HG03558 (cell line): ENCODE measurements at regions not wholly inside any gene's neighbourhood (a gene's known extent, or its start where the extent isn't known, plus 50 kb on each side); places are given as distances from the start of the nearest gene placed in this dataset.
"Not testable (repeated sequence)": the region's sequence is repeated elsewhere in the genome, so short reads cannot be mapped to it uniquely, and the experiment has no call there.

Source experiments
- ATAC-seq: cut with Tn5 transposase; IDR thresholded peaks from one replicate; pipeline ENCODE4 v1.9.1; 2021; ENCODE audit warnings: moderate number of reproducible peaks; ENCODE audit not compliant: unreplicated experiment; ENCODE audit errors: extremely low read depth

GRCh38 chr1:96865731-96866685 lies 144.4 kb downstream of the PTBP2 start:
- ATAC-seq: no peak

GRCh38 chr1:96872757-96873156 lies 151.2 kb downstream of the PTBP2 start:
- ATAC-seq: no peak

- no peak for ATAC-seq
These were observed 157.1 kb downstream of the PTBP2 start for GRCh38 chr1:96878640-96879039.

- ATAC-seq: no peak
These were observed 159.0 kb downstream of the PTBP2 start for GRCh38 chr1:96880626-96881025.

- ATAC-seq: no peak
These were observed 160.5 kb downstream of the PTBP2 start for GRCh38 chr1:96882096-96882495.

GRCh38 chr1:96886474-96886873 lies 164.9 kb downstream of the PTBP2 start:
- ATAC-seq: no peak

GRCh38 chr1:96887501-96887900 lies 165.9 kb downstream of the PTBP2 start:
- ATAC-seq: no peak

- ATAC-seq: no peak
These were observed 180.3 kb downstream of the PTBP2 start for GRCh38 chr1:96901783-96902363.

- ATAC-seq: no peak
These were observed 190.7 kb downstream of the PTBP2 start for GRCh38 chr1:96912248-96912647.

- not testable (repeated sequence) for ATAC-seq
These were observed 194.1 kb downstream of the PTBP2 start for GRCh38 chr1:96915701-96916100.

GRCh38 chr1:96918406-96918805 lies 196.8 kb downstream of the PTBP2 start:
- no peak for ATAC-seq

- no peak for ATAC-seq
These were observed 200.6 kb downstream of the PTBP2 start for GRCh38 chr1:96922181-96922580.

- ATAC-seq: no peak
These were observed 202.2 kb downstream of the PTBP2 start for GRCh38 chr1:96923753-96924152.

- no peak for ATAC-seq
These were observed 204.6 kb downstream of the PTBP2 start for GRCh38 chr1:96926176-96926575.

GRCh38 chr1:96927125-96927524 lies 205.5 kb downstream of the PTBP2 start:
- ATAC-seq: no peak

- ATAC-seq: no peak
These were observed 209.6 kb downstream of the PTBP2 start for GRCh38 chr1:96931136-96931535.

GRCh38 chr1:96934282-96934681 lies 212.7 kb downstream of the PTBP2 start:
- ATAC-seq: no peak

GRCh38 chr1:96944432-96945092 lies 223.0 kb downstream of the PTBP2 start:
- ATAC-seq: no peak

GRCh38 chr1:96945509-96946084 lies 224.0 kb downstream of the PTBP2 start:
- no peak for ATAC-seq

- no peak for ATAC-seq
These were observed 233.9 kb downstream of the PTBP2 start for GRCh38 chr1:96955307-96956012.
